ENCODE measurements at regions not wholly inside any gene's neighbourhood (a gene's known extent, or its start where the extent isn't known, plus 50 kb on each side); places are given as distances from the start of the nearest gene placed in this dataset.

DNA sequence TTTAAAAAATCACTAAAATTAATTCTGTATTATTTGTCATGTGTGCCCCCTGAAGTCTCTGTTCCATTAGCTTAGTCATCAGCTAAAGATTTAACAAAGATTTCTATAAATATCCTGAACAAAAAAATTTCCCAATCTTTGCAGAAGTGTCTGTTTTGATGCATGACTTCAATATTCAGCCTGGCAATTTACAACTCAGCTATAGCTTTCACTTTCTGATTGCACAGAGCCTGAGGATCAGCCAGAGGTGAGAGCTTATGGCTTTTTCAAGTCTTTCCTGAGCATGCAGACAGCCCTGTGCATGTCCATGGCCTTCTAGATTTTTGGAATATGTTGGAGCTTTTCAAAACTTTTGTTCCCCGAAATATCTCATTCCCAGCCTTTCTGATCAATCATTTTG is 420.1 kb downstream of the ZNF674 start:
- intact Hi-C loops (cut with micrococcal nuclease; ENCODE audit: unreplicated experiment) (no loop called here), in situ Hi-C loops (cut with HindIII; ENCODE audit: extremely low pct_ligation_motif_present, low pct_unique_long_range_greater_than_20kb) (no loop called here)
- H3K9ac ChIP-seq (ENCODE audit: insufficient read depth, low read depth, low read length): no peak overlapping the region
- H3K4me3 ChIP-seq (replicated peaks in 1 of 3; ENCODE audit: insufficient read depth in 1 of 3, low read depth in 2 of 3, low read length in 3 of 3): no peak overlapping the region
- ChIA-PET CTCF (ENCODE audit: low intra/inter-chr PET ratio, low total read pairs) (no interaction called here), POLR2A (no interaction called here)
- H3K4me1 ChIP-seq (ENCODE audit: insufficient read depth, low read length): no peaks in the 10 kb centered on the region
- ATAC-seq (no peak), DNase-seq (ENCODE audit: low spot score) (no peak), FAIRE-seq (no peak)
- H4K20me1 ChIP-seq (ENCODE audit: insufficient read depth, low read length): no peaks in the 10 kb centered on the region
- H3K36me3 ChIP-seq (replicated peaks in 1 of 2; ENCODE audit: control insufficient read depth in 1 of 2, insufficient read depth in 2 of 2, low read length in 2 of 2): no peaks in the 10 kb centered on the region
- H3K27ac ChIP-seq (ENCODE audit: extremely low read length, insufficient read depth, low read length): no peak overlapping the region
- no peak overlapping the region for H3K4me2 ChIP-seq (ENCODE audit: low read depth, low read length)
- H2AFZ ChIP-seq (ENCODE audit: low read length): no peak overlapping the region
- TF ChIP-seq EP300 (IDR thresholded peaks at IDR 0.05; ENCODE audit: low read depth in 2 of 2, low read length in 2 of 2) (no peak), EP300 (CRISPR knock-in tag; IDR thresholded peaks at IDR 0.05; ENCODE audit: borderline replicate concordance) (no peak), CBX5 (CRISPR knock-in tag; IDR thresholded peaks at IDR 0.05; ENCODE audit: borderline replicate concordance) (no peak), CBFB (CRISPR knock-in tag; IDR thresholded peaks at IDR 0.05) (no peak), RFX1 (IDR thresholded peaks at IDR 0.05) (no peak)
- TF ChIP-seq, protein P1, sequence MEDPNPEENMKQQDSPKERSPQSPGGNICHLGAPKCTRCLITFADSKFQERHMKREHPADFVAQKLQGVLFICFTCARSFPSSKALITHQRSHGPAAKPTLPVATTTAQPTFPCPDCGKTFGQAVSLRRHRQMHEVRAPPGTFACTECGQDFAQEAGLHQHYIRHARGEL (CRISPR knock-in tag; IDR thresholded peaks at IDR 0.05): no peak
- TF ChIP-seq, protein P2, sequence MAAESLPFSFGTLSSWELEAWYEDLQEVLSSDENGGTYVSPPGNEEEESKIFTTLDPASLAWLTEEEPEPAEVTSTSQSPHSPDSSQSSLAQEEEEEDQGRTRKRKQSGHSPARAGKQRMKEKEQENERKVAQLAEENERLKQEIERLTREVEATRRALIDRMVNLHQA (CRISPR knock-in tag; IDR thresholded peaks at IDR 0.05): no peak
- H3K79me2 ChIP-seq (ENCODE audit: insufficient read depth, low read length): no peaks in the 10 kb centered on the region
- no peaks in the 10 kb centered on the region for H3K9me3 ChIP-seq (ENCODE audit: low read length)
- no peaks in the 10 kb centered on the region for H3K27me3 ChIP-seq (ENCODE audit: control insufficient read depth in 1 of 2, insufficient read depth in 2 of 2, low read length in 2 of 2)
- no TSS peak for BruUV-seq (replicated peaks)
- 47% methylated on average over 1 of the region's 1 CpG for WGBS (ENCODE audit: low lambda C conversion rate)

DNA sequence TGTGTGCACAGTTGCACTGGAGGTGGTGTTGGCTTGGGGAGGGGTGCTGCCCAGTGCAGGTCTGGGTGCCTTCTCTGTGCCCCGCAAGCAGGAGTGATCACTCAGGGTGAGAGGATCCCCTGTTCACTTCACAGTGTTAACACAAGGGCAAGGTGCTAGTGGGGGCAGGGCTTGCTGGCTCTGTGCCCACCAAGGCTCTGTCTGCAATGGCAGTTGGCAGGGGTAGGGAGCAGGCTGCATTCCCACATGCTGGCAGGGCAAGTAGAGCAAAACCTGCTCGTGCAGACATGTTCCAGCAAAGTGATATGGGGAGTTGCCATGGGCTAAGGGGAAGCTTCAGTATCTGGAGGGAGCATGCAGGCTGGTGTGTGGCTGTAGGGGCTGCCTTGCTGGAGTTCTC is 428.0 kb downstream of the ZNF674 start:
- no peaks in the 10 kb centered on the region for H3K4me1 ChIP-seq (ENCODE audit: insufficient read depth, low read length)
- no peaks in the 10 kb centered on the region for H3K79me2 ChIP-seq (ENCODE audit: insufficient read depth, low read length)
- no peaks in the 10 kb centered on the region for H3K27me3 ChIP-seq (ENCODE audit: control insufficient read depth in 1 of 2, insufficient read depth in 2 of 2, low read length in 2 of 2)
- DNase-seq (ENCODE audit: low spot score): no peak
- no peaks in the 10 kb centered on the region for H3K9me3 ChIP-seq (ENCODE audit: low read length)
- intact Hi-C loops (cut with micrococcal nuclease; ENCODE audit: unreplicated experiment) (no loop called here), in situ Hi-C loops (cut with HindIII; ENCODE audit: extremely low pct_ligation_motif_present, low pct_unique_long_range_greater_than_20kb) (no loop called here)
- H3K4me2 ChIP-seq (ENCODE audit: low read depth, low read length): no peak overlapping the region
- ChIA-PET CTCF (ENCODE audit: low intra/inter-chr PET ratio, low total read pairs) (no interaction called here), POLR2A (no interaction called here)
- H3K27ac ChIP-seq (ENCODE audit: extremely low read length, insufficient read depth, low read length): no peak overlapping the region
- no peaks in the 10 kb centered on the region for H3K36me3 ChIP-seq (replicated peaks in 1 of 2; ENCODE audit: control insufficient read depth in 1 of 2, insufficient read depth in 2 of 2, low read length in 2 of 2)
- BruUV-seq (replicated peaks): no TSS peak
- H4K20me1 ChIP-seq (ENCODE audit: insufficient read depth, low read length): no peaks in the 10 kb centered on the region
- no peak for FAIRE-seq
- H3K4me3 ChIP-seq (replicated peaks in 1 of 3; ENCODE audit: insufficient read depth in 1 of 3, low read depth in 2 of 3, low read length in 3 of 3): no peak overlapping the region
- WGBS (ENCODE audit: low lambda C conversion rate): no CpG with 5 or more reads among the region's 2 CpGs
- H2AFZ ChIP-seq (ENCODE audit: low read length): no peak overlapping the region
- no peak for ATAC-seq
- no peak overlapping the region for H3K9ac ChIP-seq (ENCODE audit: insufficient read depth, low read depth, low read length)
- TF ChIP-seq ARID2 (CRISPR knock-in tag; IDR thresholded peaks at IDR 0.05; ENCODE audit: borderline replicate concordance) (no peak), ZFP36L1 (CRISPR knock-in tag; IDR thresholded peaks at IDR 0.05) (no peak), MXD4 (CRISPR knock-in tag; IDR thresholded peaks at IDR 0.05) (no peak), EHMT2 (IDR thresholded peaks at IDR 0.05; ENCODE audit: borderline replicate concordance, low read depth, low read length) (no peak), ZNF605 (CRISPR knock-in tag; IDR thresholded peaks at IDR 0.05) (no peak), RARA (CRISPR knock-in tag; IDR thresholded peaks at IDR 0.05) (no peak), KLF12 (CRISPR knock-in tag; IDR thresholded peaks at IDR 0.05; ENCODE audit: borderline replicate concordance) (no peak), ZNF652 (CRISPR knock-in tag; IDR thresholded peaks at IDR 0.05; ENCODE audit: borderline replicate concordance, low read depth) (no peak), MTF2 (CRISPR knock-in tag; IDR thresholded peaks at IDR 0.05; ENCODE audit: borderline replicate concordance) (no peak), SRF (IDR thresholded peaks at IDR 0.05; ENCODE audit: low read depth, low read length) (no peak), ZNF17 (CRISPR knock-in tag; IDR thresholded peaks at IDR 0.05) (no peak)
- TF ChIP-seq, protein P3, sequence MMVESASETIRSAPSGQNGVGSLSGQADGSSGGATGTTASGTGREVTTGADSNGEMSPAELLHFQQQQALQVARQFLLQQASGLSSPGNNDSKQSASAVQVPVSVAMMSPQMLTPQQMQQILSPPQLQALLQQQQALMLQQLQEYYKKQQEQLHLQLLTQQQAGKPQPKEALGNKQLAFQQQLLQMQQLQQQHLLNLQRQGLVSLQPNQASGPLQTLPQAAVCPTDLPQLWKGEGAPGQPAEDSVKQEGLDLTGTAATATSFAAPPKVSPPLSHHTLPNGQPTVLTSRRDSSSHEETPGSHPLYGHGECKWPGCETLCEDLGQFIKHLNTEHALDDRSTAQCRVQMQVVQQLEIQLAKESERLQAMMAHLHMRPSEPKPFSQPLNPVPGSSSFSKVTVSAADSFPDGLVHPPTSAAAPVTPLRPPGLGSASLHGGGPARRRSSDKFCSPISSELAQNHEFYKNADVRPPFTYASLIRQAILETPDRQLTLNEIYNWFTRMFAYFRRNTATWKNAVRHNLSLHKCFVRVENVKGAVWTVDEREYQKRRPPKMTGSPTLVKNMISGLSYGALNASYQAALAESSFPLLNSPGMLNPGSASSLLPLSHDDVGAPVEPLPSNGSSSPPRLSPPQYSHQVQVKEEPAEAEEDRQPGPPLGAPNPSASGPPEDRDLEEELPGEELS (CRISPR knock-in tag; IDR thresholded peaks at IDR 0.05): no peak
- TF ChIP-seq, protein P4, sequence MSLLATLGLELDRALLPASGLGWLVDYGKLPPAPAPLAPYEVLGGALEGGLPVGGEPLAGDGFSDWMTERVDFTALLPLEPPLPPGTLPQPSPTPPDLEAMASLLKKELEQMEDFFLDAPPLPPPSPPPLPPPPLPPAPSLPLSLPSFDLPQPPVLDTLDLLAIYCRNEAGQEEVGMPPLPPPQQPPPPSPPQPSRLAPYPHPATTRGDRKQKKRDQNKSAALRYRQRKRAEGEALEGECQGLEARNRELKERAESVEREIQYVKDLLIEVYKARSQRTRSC (CRISPR knock-in tag; IDR thresholded peaks at IDR 0.05; ENCODE audit: low read depth): no peak
